ENCODE measurements at regions not wholly inside any gene's neighbourhood (a gene's known extent, or its start where the extent isn't known, plus 50 kb on each side); places are given as distances from the start of the nearest gene placed in this dataset.

GRCh38 chr10:53469383-53469782 lies 696.8 kb upstream of the MBL2 start:
- Histone ChIP-seq H3K79me1 (ENCODE audit: insufficient read depth, low read depth, low read length, poor library complexity, severe bottlenecking) (no peaks in the 10 kb centered on the region), H2BK5ac (ENCODE audit: insufficient read length, low read length) (no peak overlapping the region), H3K27me3 (ENCODE audit: insufficient read depth, low read length) (no peaks in the 10 kb centered on the region), H3K14ac (ENCODE audit: insufficient read depth, low read length) (no peak overlapping the region), H3K56ac (ENCODE audit: insufficient read length, low read depth, low read length) (no peak overlapping the region), H2BK120ac (ENCODE audit: low read depth, low read length, poor library complexity, severe bottlenecking) (no peak overlapping the region), H4K91ac (ENCODE audit: insufficient read length, low read depth, low read length) (no peak overlapping the region), H3K4me1 (ENCODE audit: insufficient read depth, low read length) (no peaks in the 10 kb centered on the region), H2BK15ac (ENCODE audit: low read depth, low read length) (no peak overlapping the region), H3K9ac (ENCODE audit: extremely low read depth, insufficient read length, low read length) (no peak overlapping the region), H4K20me1 (ENCODE audit: control insufficient read depth, insufficient read depth, insufficient read length) (no peaks in the 10 kb centered on the region), H3K4me2 (ENCODE audit: insufficient read depth, insufficient read length, low read length) (no peak overlapping the region), H2BK12ac (ENCODE audit: insufficient read length, low read depth, low read length) (no peak overlapping the region), H3K23me2 (ENCODE audit: insufficient read length, low read depth, low read length, poor library complexity, severe bottlenecking) (no peaks in the 10 kb centered on the region), H3K27ac (ENCODE audit: insufficient read length, low read depth, low read length) (no peak overlapping the region), H4K5ac (ENCODE audit: insufficient read length, low read depth, low read length) (no peak overlapping the region), H3K79me2 (ENCODE audit: insufficient read depth, low read length) (no peaks in the 10 kb centered on the region), H3K4ac (ENCODE audit: low read depth, low read length) (no peak overlapping the region), H2AK5ac (ENCODE audit: insufficient read length, low read length) (no peak overlapping the region), H3K18ac (ENCODE audit: insufficient read length, low read depth, low read length) (no peak overlapping the region), H4K8ac (replicated peaks; ENCODE audit: insufficient read length, low read depth, low read length) (no peak overlapping the region), H2AFZ (ENCODE audit: low read length) (no peak overlapping the region), H3K9me3 (ENCODE audit: control insufficient read depth, low read depth, low read length) (no peaks in the 10 kb centered on the region), H3T11ph (ENCODE audit: low read length) (no peak overlapping the region), H3K23ac (ENCODE audit: insufficient read length, low read depth, low read length) (no peak overlapping the region), H2BK20ac (ENCODE audit: low read depth, low read length, poor library complexity, severe bottlenecking) (no peak overlapping the region)
- Mint-ChIP-seq H3K27me3 (ENCODE audit: low read depth) (no peaks in the 10 kb centered on the region), H3K4me3 (no peak overlapping the region), H3K4me1 (peaks cover 13 to 15% of the 10 kb centered on the region in 2 experiments), H3K27ac (peak overlapping the region in 2 of 3 experiments; percentile 23 to 86; a peak in 4 of 7 replicates), H3K36me3 (ENCODE audit: insufficient read depth in 1 of 3, low read depth in 3 of 3) (peaks cover 0 to 26% (median 15%) of the 10 kb centered on the region in 3 experiments; a peak in 5 of 7 replicates), H3K9me3 (peaks cover 8 to 9% of the 10 kb centered on the region in 2 experiments)
- no peak for TF ChIP-seq CTCF (conservative IDR thresholded peaks at IDR 0.05)
- DNase-seq, result no peak
- no CpG with 5 or more reads among the region's 2 CpGs for WGBS (ENCODE audit: extremely low coverage, insufficient read length, low lambda C conversion rate)
